Neural progenitor cell (in vitro differentiated cells): ENCODE measurements at regions not wholly inside any gene's neighbourhood (a gene's known extent, or its start where the extent isn't known, plus 50 kb on each side); places are given as distances from the start of the nearest gene placed in this dataset.

Experiments
- EZH2 ChIP-seq: fragments of 200-600 bp; sonication (generic); IDR thresholded peaks from 2 replicates; pipeline ENCODE4 v1.6.1; 2017; ENCODE audit warnings: antibody characterized with exemption, mild to moderate bottlenecking, moderate library complexity
- EZH2phosphoT487 ChIP-seq: fragments of 200-600 bp; sonication (generic); IDR thresholded peaks from 2 replicates; pipeline ENCODE4 v1.6.1; 2017; ENCODE audit warnings: antibody characterized with exemption
- TF ChIP-seq, protein P1 (sequence below): fragments of 200-600 bp; sonication (generic); IDR thresholded peaks from 2 replicates; pipeline ENCODE4 v1.5.1; 2017; ENCODE audit warnings: antibody characterized with exemption, mild to moderate bottlenecking

DNA sequence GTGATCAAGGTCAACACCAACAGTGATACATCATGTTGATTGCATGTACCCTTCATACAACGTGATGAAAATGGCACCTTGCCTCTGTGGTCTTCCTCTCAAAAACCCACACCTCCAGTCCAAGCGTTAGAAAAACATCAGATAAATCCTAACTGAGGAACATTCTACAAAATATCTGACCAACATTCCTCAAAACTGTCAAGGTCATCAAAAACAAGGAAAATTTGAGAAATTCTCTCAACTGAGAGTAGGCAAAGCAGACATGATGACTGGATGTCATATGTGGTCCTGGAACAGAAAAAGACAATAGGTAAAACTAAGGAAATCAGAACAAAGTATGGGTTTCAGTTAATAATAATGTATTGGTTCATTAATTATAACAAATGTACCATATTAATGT lies 64.0 kb upstream of the POU2AF1 start:
- TF ChIP-seq, protein P1, sequence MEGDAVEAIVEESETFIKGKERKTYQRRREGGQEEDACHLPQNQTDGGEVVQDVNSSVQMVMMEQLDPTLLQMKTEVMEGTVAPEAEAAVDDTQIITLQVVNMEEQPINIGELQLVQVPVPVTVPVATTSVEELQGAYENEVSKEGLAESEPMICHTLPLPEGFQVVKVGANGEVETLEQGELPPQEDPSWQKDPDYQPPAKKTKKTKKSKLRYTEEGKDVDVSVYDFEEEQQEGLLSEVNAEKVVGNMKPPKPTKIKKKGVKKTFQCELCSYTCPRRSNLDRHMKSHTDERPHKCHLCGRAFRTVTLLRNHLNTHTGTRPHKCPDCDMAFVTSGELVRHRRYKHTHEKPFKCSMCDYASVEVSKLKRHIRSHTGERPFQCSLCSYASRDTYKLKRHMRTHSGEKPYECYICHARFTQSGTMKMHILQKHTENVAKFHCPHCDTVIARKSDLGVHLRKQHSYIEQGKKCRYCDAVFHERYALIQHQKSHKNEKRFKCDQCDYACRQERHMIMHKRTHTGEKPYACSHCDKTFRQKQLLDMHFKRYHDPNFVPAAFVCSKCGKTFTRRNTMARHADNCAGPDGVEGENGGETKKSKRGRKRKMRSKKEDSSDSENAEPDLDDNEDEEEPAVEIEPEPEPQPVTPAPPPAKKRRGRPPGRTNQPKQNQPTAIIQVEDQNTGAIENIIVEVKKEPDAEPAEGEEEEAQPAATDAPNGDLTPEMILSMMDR: no peak
- no peak for TF ChIP-seq EZH2
- no peak for TF ChIP-seq EZH2phosphoT487
